ENCODE measurements at regions not wholly inside any gene's neighbourhood (a gene's known extent, or its start where the extent isn't known, plus 50 kb on each side); places are given as distances from the start of the nearest gene placed in this dataset.
A peak's percentile ranks its signal among the peaks of the same experiment; 100 is the strongest.

- Histone ChIP-seq H3K27ac (ENCODE audit: extremely low read depth, low read depth, low read length) (no peak overlapping the region), H4K20me1 (replicated peaks; ENCODE audit: control insufficient read depth, insufficient read depth, low read length) (no peaks in the 10 kb centered on the region), H3K79me2 (ENCODE audit: control insufficient read depth, insufficient read depth, low read length) (no peaks in the 10 kb centered on the region), H3K4me3 (no peak overlapping the region), H3K4me1 (replicated peaks in 1 of 2; ENCODE audit: control insufficient read depth in 2 of 2, insufficient read depth in 2 of 2, low read length in 2 of 2) (no peaks in the 10 kb centered on the region), H2AFZ (ENCODE audit: low read depth, low read length) (no peak overlapping the region), H3K9ac (ENCODE audit: insufficient read depth in 1 of 2, low read depth in 2 of 2, low read length in 2 of 2) (no peak overlapping the region), H3K36me3 (ENCODE audit: control insufficient read depth, insufficient read depth, low read length) (no peaks in the 10 kb centered on the region), H3K9me3 (replicated peaks; ENCODE audit: control insufficient read depth, insufficient read depth, low read depth, low read length) (no peaks in the 10 kb centered on the region), H3K4me2 (ENCODE audit: insufficient read depth, low read length) (no peak overlapping the region), H3K27me3 (ENCODE audit: control insufficient read depth in 2 of 2, insufficient read depth in 2 of 2, low read length in 2 of 2) (no peaks in the 10 kb centered on the region), H3K9me1 (ENCODE audit: control insufficient read depth, insufficient read depth, low read length) (no peaks in the 10 kb centered on the region)
- BruUV-seq (replicated peaks), result no TSS peak
- no peak for ATAC-seq
- ChIA-PET POLR2A (no interaction called here), CTCF (ENCODE audit: low intra/inter-chr PET ratio) (no interaction called here)
- in situ Hi-C loops (cut with MboI), result no loop called here
- peak in 1 of 4 experiments; percentile 3 for DNase-seq (ENCODE audit: extremely low read depth in 1 of 4, low spot score in 3 of 4)
- 23% methylated on average over 5 of the region's 5 CpGs for WGBS (ENCODE audit: insufficient coverage, low coverage, missing lambda C conversion rate)
- peak; percentile 29 for FAIRE-seq
- intact Hi-C loops (cut with micrococcal nuclease), result no loop called here
- TF ChIP-seq ATF3 (IDR thresholded peaks at IDR 0.05) (peak; percentile 52), ATF3 (CRISPR knock-in tag; conservative IDR thresholded peaks at IDR 0.05) (no peak), TAF15 (IDR thresholded peaks at IDR 0.05; ENCODE audit: low read depth, low read length) (no peak), ZBTB8A (IDR thresholded peaks at IDR 0.05; ENCODE audit: partially characterized antibody) (no peak), TRIM24 (IDR thresholded peaks at IDR 0.05) (peak in 1 of 2 experiments; percentile 51; a peak in 1 of 4 replicates), JUN (IDR thresholded peaks at IDR 0.05; ENCODE audit: borderline replicate concordance, low read depth, low read length) (0 out of 2 replicates have a peak, but pooled peaks have one; percentile 9), JUN (CRISPR knock-in tag; IDR thresholded peaks at IDR 0.05; ENCODE audit: borderline replicate concordance) (no peak), MEF2A (IDR thresholded peaks at IDR 0.05; ENCODE audit: control insufficient read depth, low read depth, low read length) (no peak), FOSL1 (tag; conservative IDR thresholded peaks at IDR 0.05) (peak; percentile 92), PRDM10 (IDR thresholded peaks at IDR 0.05; ENCODE audit: partially characterized antibody) (no peak), GTF2B (IDR thresholded peaks at IDR 0.05; ENCODE audit: extremely low read depth, insufficient read length) (no peak), ZBTB49 (CRISPR knock-in tag; IDR thresholded peaks at IDR 0.05; ENCODE audit: borderline replicate concordance) (no peak)
These were observed 96.9 kb downstream of the ATP6V1G3 start for GRCh38 chr1:198443365-198444233.
